ENCODE measurements at regions not wholly inside any gene's neighbourhood (a gene's known extent, or its start where the extent isn't known, plus 50 kb on each side); places are given as distances from the start of the nearest gene placed in this dataset.

DNA sequence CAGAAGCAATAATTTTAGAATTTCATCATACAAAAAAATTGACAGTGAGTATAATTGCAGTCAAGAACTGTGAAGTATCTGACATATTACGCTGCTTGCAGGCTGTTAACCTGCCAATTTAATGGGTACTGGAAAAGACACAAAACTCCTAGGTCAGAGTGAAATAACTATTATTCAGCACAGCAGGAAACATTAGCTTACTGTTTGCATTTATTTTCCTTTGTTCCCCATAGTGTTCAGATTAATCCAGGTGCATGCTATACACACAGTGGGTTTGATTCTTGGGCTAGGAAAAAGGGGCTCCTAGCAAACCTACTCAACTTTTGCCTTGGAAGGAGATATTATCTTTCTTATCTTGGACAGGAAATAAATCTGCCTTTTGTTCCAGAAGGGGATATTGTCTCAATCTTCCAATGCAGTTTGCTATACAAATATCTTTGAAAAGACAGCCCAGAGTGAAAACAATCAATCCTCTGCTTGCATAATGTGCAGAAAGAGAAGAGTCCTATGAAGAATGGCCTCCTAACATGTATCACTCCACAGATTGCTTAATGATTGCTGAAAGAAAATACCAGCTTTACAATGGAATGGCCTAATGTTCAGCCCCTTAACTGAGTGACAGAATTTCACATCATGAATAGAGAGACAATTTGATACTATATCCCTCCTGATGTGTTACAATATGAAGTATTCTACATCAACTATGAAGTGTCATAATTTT, 443.4 kb downstream of the TBC1D4 start:
- DNase-seq, result peak; percentile 77

DNA sequence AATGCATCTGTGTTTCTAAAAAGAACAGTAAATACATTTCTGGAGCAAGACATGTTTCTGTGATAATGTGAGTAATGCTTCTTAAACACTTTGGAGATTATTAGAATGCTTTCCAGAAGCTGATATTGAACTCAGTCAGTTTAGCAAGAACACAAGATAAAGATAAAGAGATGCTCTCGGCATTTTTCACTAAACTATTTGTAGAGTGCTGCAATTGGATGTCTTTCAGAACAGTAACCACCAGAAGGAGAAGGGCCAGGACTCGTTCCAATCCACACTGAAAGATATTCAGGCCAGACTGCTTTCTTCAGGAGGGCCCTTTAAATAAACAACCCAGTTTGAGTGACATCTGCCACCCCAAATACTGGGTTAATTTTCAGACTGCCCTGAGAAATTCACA, 456.0 kb downstream of the TBC1D4 start:
- no peak for DNase-seq

DNA sequence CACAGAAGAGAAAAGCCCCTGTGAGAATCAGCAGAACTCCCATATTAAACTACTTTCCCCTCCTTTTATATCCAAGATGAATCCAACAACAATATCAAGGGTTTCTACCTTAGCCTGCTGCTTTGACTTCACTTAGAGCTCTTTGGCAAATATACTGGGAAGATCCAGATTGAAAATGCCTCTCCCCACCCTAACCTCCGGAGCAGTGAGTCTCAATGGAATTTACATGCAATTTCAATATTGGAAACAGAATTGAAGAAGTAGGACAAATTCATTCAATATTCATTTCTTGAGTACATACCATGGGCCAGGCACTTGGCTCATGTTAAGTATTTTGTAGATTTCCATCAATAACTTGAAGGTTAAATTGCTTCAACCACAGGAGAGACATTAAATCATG, 457.4 kb downstream of the TBC1D4 start:
- no peak for DNase-seq

DNA sequence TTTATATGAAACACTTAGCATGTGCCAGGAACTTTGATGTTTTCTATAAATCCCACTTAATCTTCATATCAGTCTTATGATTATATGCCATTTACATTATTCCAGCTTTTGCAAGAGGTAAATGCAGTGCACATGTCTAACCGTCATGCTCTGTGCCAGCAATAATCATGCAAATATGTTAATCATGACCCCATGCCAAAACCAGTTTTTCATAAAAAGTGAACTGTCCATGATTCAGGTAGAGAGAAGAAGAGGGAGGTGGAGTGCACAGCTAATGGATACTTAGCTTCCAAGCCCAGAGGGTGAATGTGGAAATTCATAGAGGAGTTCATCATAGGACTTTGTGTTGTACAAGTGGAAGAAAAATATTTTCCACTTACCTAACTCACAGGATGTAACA, 458.4 kb downstream of the TBC1D4 start:
- no peak for DNase-seq

DNA sequence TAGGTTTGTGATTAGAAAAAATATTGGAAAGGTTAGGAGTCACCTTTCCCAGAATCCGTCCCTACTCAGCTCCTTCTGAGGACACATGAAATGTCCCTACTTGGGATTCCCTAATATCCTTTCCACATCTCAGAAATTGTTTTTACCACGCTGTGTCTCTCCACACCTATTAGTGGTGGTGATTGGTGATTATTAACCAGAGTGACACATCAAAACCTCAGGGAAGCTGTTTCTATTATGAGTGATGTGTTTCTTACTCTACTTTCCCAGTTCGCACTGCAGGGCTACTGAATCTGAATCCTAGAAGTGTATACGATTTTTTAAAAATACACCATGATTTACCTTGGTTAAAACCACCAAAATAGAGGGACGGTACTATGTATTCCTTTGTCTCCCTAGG, 460.8 kb downstream of the TBC1D4 start:
- DNase-seq, result no peak

DNA sequence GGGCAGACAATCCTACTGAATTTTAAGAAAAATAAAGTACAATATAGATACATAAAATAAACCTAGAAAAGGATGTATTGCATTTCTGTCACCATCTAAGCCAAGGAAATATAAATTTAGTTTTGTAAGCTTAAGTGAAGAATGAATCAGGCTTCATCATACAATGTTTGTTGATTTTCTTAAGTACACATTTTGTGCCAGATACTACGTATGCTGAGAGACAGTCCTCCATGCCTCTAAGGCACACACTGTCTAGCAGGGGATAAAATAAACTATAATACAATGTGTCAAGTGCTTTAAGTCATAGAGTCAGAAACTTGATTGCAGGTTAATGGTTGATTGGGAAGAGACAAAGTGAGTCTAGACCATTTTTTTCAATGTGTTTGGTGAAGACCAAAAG, 465.7 kb downstream of the TBC1D4 start:
- no peak for DNase-seq

DNA sequence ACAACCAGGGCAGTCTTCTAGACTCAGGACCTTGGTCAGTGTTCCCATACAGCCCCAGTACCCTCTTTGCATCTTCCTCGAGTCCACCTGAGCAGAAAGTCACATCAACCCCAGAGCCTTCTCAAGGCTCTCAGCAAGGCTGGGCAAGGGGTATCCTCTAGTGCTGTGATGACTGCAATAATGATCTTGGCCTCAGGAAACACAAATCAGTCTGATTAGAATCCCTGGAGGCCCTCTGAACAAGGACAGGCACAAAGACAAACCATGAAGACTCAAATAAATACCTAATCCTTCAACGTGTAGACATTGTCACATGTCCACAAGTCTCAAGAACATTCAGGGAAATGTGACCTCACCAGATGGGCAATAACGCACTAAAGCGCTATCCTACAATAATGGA, 468.2 kb downstream of the TBC1D4 start:
- DNase-seq, result no peak

DNA sequence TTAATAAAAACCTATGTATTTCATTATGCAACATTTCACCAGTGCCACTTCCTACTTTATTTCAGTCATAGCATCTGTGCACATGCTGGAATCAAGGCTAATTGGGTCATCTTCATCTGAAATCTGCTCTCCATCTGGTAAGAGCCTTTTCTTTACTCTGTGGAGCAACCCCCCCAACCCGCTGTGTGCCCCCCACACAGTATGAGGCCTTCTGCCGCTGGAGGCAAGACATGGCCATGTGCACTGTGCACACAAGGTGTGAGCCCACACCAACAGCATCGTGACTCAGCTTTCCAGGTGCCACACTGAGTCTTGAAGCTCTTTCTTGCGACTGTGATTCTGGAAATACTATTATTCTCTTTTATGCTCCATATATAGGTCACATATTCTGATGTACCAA, 471.0 kb downstream of the TBC1D4 start:
- no peak for DNase-seq

DNA sequence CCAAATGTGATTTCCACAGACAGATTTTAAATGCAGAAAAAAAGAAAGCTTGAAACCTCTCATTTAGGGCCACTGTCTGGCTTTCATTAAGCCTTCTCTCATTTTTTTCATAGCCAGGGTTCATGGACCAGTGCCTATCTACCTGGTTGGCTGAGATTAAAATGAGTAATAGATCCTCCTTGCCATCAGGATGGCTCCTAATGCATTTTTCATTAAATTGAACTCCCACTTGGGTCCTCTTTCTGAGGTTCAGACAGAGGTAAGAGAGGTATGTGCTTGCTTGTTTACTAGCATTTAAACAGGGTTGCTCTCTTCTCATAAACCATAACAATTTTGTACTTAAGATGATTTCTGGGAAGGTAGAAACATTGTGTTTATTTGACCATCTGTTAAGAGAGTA, 473.0 kb downstream of the TBC1D4 start:
- DNase-seq, result no peak

DNA sequence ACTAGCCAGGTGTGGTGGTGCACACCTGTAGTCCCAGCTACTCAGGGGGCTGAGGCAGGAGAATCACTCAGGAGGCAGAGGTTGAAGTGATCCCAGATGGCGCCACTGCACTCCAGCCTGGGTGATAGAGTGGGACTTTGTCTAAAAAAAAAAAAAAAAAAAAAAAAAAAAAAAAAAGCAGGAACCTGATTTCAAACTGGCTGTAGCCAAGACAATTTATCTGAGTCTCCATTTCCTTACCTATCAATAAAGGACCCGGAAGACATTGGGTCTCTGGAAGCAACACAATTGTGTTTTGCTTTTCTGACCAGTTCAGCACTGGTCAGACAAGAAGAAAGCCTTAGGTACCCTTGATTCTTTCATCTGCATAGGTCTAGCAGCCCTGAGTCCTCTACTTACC, 491.0 kb downstream of the TBC1D4 start:
- DNase-seq, result no peak

DNA sequence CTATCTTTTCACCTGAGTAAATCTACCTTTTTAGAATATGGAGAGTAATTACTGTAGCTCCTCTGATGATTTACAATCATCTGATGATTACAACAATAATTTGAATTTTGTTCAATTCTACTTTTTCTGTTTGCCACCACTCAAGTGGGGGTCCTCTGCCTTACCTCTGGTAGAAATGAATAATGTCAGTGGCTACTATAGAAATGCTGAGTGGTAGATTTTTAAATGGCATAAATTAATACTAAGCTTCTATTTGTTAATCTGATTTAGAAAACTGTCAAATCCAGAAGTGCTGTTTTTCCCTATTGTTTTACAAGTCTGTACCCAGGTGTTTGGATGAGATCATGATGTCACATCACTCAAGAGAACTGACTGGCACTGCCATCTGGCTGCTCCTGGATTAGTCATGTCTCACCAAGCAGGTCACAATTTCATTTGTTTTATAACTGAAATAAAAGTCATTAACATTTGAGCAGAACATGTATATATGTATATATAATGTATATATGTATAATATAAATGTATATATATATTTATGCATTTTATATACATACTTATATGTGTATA, 494.8 kb downstream of the TBC1D4 start:
- DNase-seq, result no peak

DNA sequence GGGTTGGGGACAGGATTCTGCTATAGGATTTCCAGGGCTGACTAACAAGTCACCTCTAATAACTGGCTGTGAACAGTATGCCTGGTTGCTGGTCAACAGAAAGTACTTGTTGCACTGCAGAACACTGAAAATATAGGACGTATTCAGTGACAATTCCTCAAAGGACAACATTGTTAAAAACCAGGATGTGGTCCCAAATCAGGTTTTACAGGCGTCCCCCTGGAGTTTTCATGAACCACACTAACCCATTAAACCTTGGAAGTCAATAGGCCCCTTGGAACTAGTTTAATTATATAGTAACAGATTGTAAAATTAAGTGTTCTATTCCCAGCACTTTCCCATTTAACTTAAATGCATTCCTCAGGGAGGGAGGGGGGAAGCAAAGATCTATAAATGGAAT, 495.4 kb downstream of the TBC1D4 start:
- DNase-seq, result no peak

DNA sequence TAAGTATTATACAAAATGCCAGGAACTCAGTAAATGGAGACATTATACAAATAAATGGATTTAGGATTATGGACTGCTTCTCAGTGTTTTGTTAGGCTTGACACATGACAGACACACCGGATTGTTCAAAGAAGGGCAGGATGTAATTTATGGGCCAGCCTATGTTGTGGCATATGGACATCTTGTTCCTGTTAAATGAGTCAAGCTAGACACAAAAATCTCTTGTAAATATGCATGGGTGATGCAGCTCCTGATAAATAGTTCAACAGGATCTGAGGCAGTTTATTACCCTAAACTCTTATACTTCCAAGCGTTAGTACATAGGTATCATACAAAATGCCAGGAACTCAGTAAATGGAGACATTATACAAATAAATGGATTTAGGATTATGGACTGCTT, 502.3 kb downstream of the TBC1D4 start:
- no peak for DNase-seq

DNA sequence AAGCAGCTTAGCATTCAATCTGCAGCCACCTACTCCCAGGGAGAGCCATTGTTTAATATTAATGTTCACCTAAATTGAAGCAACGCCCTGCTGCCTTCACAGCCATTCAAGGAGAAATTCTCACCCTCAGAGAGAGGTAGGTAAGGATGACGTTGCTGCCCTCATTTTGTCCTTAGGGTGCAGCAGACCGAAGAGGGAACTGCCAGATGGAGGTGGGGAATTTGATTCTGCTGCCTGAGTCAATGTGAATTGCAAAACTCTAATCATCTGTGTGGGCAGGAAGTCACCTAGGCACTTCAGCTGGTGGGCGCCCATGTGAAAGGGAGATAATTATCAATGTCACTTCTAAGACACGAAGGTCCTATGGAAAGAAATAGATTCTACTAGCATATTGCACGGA, 503.4 kb downstream of the TBC1D4 start:
- no peak for DNase-seq

DNA sequence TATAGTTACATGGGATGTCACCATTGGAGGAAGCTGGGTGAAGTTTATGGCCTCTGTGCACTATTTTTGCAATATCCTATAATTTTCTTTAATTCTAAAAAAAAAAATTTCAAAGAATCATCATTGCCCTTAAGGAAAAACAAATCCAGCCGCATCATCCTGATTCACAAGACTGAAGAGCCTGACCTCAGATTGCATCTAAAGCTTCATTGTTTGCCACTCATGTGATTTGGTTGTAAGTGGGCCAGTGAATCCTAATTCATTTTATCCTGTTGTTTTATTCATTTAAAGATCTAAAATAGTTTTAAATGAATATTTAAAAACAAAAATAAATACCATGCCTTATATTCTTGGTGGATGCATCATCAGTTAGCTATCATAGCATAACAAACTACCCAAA, 504.5 kb downstream of the TBC1D4 start:
- DNase-seq, result no peak

DNA sequence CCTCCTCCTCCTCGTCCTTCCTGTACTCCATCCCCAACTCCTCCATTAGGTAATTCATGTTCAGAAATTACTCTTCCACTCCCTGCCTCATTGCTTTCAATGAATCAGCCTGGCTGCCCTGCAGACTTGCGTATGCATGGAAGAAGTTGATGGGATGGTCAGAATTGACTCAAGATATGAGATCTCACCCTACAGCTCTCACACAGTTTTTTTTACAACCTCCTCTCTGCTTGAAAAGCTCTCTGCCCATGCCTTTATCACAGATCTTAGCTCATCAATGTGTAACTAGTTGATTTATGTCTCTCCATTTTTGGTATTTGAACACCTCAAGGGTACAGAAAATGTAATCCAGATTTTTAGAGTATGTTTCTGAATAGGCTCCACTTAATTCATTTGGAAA, 506.9 kb downstream of the TBC1D4 start:
- no peak for DNase-seq

DNA sequence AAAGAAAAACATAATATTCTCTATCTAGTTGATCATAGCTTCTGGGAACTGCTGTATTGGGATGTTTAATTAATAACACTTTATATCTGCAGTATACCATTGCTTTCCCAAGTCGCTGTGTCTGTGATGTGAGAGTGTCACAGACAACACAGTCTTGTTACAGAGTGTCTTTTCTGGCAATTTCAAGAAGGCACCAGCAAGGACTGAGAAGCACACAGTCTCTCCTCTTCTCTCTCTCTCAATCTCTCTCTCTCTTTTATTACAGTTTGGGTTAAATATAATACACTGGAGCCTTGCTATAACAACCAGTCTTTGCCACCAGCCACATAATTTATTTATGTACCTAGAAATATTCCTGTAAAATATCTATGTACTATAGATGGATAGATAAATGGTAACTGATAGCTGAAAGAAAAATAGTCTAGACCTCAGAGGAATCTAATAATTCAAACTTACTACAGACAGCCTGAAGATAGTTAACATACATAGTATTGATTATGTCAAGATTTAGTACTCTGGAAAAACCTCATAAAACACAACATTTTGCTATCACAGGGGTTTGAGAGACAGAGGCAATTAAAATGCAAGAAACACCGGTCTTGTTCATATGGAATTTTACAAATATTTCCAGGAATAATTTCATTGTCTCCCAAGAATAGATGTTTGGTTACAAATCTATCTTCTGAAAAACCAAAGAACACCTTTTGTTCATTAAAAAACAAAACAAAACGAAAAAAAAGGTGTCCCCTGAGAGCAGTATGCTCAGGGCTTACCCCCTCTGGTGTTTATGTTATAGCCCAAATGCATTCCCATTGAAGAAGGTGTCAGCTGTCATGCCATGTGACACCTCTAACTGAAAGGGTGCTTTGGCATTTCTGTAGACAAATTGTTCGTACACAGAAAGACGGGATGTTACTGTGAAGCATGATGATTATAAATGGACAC, 507.8 kb downstream of the TBC1D4 start:
- no peak for DNase-seq

DNA sequence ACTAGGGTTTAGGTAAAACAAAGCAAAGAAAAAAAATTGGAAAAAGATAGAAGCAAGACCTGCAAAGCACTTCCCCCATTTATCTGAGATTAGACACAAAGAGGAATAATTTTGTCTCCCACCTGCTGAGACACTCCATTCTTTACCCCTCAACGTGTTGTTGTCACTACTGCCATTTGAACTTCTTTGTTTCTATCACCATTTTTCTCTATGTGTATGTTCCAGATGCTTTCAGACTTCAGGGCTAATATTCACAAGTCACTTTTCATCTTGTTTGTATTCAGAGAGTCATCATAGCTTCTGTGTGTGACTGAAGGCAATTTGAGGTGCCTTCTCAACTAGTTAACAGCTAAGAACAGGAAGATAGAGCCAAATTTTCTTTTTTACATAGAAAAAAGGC, 512.5 kb downstream of the TBC1D4 start:
- no peak for DNase-seq

DNA sequence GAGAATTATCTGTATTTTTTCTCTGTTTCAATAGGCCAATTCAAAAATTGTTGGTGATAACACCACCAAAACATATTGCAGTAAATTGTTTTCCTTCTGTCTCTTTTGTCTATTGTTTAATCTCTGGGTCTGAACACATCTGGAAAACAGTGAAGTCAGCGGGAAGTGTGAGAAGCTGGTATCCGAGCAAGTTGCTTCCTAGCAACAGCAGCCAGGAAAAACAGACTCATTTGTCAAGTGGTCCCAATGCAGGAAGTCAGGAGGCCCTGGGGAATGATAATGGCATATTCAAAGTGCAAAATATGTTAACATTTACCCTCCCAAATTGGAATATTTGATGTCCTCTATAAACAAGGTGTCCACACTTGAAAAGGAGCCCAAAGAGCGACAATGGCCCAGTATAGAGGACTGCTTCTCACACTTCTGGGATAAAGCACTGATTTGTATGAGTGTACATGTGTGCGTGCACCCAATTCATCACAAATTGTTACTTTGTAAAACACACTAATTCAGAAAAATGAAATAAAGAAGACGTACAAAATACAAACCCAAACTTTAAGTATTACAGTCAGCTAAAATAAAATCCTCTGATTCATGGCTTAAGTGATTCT, 515.0 kb downstream of the TBC1D4 start:
- peak; percentile 47 for DNase-seq

DNA sequence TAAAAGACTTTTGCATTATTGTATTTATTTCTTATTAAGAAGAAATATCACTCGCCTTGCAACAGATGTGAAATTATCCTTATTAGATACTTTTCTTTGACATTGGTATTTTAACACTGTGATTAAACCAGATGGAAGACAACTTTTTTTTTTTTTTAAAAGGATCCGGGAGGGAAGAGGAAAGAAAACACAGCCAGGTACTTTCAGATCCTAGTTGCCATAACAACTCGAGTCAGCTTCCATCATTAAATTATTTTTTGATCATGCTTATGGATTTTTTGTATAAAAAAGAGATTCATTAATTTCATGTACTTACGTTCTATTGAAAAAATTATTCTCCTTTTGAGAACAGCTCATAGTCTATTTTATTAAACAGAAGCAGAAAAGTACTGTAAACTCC, 515.7 kb downstream of the TBC1D4 start:
- no peak for DNase-seq

DNA sequence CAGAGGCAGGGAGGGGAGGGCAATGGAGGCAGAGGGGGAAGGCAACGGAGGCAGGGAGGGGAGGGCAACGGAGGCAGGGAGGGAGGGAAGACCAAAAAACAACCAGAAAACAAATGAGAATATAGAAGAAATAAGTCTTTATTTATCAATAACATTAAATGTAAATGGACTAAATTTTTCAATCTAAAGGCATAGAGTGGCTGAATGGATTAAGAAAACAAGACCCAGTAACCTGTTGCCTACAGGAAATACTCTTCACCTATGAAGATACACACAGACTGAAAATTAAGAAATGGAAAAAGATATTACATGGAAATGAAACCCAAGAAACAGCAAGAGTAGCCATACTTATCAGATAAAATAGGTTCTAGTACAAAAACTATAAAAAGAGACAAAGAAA, 536.3 kb downstream of the TBC1D4 start:
- no peak for DNase-seq

DNA sequence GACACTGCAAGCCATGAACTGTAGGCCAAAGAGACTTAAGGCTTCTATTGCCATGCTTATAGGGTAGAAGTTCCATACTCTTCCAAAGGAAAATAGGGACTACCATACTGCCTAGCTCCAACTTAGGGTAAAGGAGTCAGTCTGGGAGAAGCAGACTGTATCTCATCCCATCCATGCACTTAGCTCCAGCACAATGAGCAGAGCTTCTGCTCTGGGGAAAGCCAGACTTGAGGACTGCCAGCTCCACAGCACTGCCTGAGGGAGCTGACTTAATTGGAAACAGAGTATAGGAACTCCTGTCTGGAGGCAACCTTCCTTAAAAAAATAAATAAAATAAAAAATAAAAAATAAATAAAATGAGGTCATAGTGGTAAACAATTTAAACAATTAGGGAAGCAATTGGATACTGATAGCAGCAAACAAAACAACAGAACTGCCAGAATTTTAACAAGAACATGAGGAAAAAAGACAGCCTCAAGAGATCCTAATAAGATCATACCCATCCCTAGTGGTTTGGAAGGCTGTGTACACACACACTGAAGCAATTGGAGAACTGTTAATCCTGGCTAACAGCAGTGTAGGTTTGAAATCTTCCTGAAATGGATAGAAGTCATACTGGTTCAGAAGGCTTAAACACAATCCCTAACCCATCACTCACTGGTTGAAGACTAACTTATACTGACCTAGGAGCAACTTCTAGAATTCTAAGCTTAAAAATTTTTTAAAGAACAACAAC, 550.1 kb downstream of the TBC1D4 start:
- DNase-seq, result no peak

All from COR-L47 (cell line).